VCaP (cell line): ENCODE measurements at regions not wholly inside any gene's neighbourhood (a gene's known extent, or its start where the extent isn't known, plus 50 kb on each side); places are given as distances from the start of the nearest gene placed in this dataset.
"Not testable (repeated sequence)": the region's sequence is repeated elsewhere in the genome, so short reads cannot be mapped to it uniquely, and the experiment has no call there.

Experiments
- H3K27ac ChIP-seq: fragments of 450-650 bp; 2 replicates; pipeline ENCODE4 v1.5.1; 2017
- CTCF ChIP-seq: fragments of 450-650 bp; conservative IDR thresholded peaks from 2 replicates; pipeline ENCODE4 v1.5.1; 2017; ENCODE audit warnings: mild to moderate bottlenecking, moderate library complexity

DNA sequence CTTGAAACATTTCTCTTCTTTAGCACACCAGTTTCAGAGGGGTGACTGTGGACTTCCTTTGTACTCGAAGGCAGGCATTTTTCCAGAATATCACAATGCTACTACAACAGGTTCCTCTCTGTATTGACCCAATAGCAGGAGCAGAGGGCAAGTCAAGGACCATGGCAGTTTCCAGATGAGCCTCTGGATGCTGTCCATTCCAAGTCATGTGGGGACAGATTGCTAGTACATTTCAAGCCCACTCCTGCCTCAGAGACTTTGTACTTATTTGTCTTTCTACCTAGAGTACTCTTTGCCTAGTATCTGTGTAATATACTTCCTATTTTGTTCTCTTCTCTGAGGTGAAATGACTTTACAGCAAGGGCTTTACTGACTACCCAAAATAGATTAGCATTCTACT lies 373.9 kb downstream of the PIK3C3 start:
- TF ChIP-seq CTCF, result no peak

GRCh38 chr18:42330296-42330695 lies 375.3 kb downstream of the PIK3C3 start:
- TF ChIP-seq CTCF, result no peak
- no peak overlapping the region for H3K27ac ChIP-seq

More for the DNA sequence above, 373.9 kb downstream of the PIK3C3 start:
- H3K27ac ChIP-seq, result no peak overlapping the region

DNA sequence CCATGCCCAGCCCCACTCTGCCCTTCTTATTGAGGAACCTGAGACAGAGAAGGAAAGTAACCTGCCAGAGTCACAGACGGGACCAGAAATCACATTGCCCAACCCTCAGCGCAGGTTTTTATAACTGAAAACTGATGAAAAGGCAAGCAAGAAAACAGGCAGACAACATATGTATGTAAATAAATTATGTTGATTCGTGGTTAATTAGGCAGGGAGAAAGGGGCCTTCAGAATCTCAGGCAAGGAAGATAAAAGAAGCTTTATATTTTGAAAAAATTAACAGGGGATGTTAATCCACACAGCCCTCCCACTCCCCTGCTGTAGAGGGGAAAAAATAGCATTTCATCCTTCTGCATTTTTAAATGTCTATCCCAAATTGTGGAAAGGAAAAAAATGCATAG lies 378.5 kb downstream of the PIK3C3 start:
- TF ChIP-seq CTCF, result no peak
- no peak overlapping the region for H3K27ac ChIP-seq

DNA sequence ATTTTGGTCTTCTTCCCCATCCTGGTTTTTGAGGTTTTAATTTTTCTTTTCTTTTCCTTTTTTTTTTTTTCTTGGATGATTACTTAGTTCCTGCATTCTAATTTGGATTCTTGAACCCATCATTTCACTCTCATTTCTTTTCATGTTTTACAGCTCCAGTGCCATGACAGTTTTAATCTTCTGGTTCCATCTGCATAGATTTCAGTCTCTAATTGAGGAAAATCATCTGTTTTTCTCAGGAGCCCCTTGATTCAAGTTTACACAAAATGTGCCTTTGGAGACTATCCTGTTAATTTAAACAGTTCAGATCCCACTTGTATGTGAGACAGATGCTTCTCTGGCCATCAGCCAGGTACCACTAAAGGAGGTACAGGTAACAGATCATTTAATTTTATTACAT lies 379.9 kb downstream of the PIK3C3 start:
- no peak for TF ChIP-seq CTCF
- no peak overlapping the region for H3K27ac ChIP-seq

- no peak for TF ChIP-seq CTCF
These were observed 381.1 kb downstream of the PIK3C3 start for GRCh38 chr18:42336139-42336538.

GRCh38 chr18:42337337-42337736 lies 382.3 kb downstream of the PIK3C3 start:
- not testable (repeated sequence) for H3K27ac ChIP-seq

More at GRCh38 chr18:42336139-42336538, 381.1 kb downstream of the PIK3C3 start:
- no peak overlapping the region for H3K27ac ChIP-seq

DNA sequence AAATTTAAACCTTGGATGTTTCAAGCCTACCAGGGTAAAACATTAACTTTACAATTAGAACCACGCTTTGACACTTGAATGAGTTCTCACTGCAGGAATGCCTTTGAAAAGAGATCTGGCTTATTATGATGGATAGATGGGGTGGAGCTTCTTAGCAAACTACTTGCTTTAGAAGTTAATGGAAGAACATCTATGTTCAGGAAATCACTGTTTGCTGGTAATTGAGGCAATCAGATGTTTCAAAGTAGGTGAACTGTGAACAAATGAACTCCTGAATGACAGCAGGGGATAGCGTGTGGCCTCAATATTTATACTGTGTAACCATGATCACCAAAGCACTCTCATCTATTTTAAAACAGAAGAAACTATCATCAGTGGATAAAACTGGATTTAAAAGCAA lies 383.6 kb downstream of the PIK3C3 start:
- no peak overlapping the region for H3K27ac ChIP-seq
- TF ChIP-seq CTCF, result no peak

GRCh38 chr18:42339372-42339771 lies 384.3 kb downstream of the PIK3C3 start:
- no peak overlapping the region for H3K27ac ChIP-seq
- TF ChIP-seq CTCF, result no peak
